ENCODE measurements at regions not wholly inside any gene's neighbourhood (a gene's known extent, or its start where the extent isn't known, plus 50 kb on each side); places are given as distances from the start of the nearest gene placed in this dataset.

- H3K4me2 ChIP-seq: no peak overlapping the region
- H3K4me1 ChIP-seq (ENCODE audit: insufficient read depth): no peaks in the 10 kb centered on the region
- H3F3A ChIP-seq (replicated peaks; ENCODE audit: low read depth): no peaks in the 10 kb centered on the region
- H3K36me3 ChIP-seq (ENCODE audit: insufficient read depth): no peaks in the 10 kb centered on the region; the same call in 1 of the 2 replicates
- no peaks in the 10 kb centered on the region for H3K27me3 ChIP-seq (ENCODE audit: insufficient read depth)
- Mint-ChIP-seq H3K4me3 (no peak overlapping the region), H3K9me3 (no peaks in the 10 kb centered on the region; the same call in 1 of the 3 replicates), H3K27me3 (ENCODE audit: insufficient read depth, low read depth, poor library complexity) (no peaks in the 10 kb centered on the region), H3K4me1 (no peaks in the 10 kb centered on the region; the same call in 2 of the 3 replicates), H3K36me3 (ENCODE audit: low read depth) (no peaks in the 10 kb centered on the region), H3K27ac (no peak overlapping the region)
- H3K79me2 ChIP-seq (replicated peaks; ENCODE audit: insufficient read depth): no peaks in the 10 kb centered on the region
- TF ChIP-seq, protein P1, sequence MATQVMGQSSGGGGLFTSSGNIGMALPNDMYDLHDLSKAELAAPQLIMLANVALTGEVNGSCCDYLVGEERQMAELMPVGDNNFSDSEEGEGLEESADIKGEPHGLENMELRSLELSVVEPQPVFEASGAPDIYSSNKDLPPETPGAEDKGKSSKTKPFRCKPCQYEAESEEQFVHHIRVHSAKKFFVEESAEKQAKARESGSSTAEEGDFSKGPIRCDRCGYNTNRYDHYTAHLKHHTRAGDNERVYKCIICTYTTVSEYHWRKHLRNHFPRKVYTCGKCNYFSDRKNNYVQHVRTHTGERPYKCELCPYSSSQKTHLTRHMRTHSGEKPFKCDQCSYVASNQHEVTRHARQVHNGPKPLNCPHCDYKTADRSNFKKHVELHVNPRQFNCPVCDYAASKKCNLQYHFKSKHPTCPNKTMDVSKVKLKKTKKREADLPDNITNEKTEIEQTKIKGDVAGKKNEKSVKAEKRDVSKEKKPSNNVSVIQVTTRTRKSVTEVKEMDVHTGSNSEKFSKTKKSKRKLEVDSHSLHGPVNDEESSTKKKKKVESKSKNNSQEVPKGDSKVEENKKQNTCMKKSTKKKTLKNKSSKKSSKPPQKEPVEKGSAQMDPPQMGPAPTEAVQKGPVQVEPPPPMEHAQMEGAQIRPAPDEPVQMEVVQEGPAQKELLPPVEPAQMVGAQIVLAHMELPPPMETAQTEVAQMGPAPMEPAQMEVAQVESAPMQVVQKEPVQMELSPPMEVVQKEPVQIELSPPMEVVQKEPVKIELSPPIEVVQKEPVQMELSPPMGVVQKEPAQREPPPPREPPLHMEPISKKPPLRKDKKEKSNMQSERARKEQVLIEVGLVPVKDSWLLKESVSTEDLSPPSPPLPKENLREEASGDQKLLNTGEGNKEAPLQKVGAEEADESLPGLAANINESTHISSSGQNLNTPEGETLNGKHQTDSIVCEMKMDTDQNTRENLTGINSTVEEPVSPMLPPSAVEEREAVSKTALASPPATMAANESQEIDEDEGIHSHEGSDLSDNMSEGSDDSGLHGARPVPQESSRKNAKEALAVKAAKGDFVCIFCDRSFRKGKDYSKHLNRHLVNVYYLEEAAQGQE (IDR thresholded peaks at IDR 0.05; ENCODE audit: unreplicated experiment): no peak
- TF ChIP-seq EZH2 (IDR thresholded peaks at IDR 0.05; ENCODE audit: low read depth, unreplicated experiment) (no peak), ZNF114 (CRISPR knock-in tag; IDR thresholded peaks at IDR 0.05) (no peak), NANOG (IDR thresholded peaks at IDR 0.05; ENCODE audit: borderline replicate concordance) (no peak)
- TF ChIP-seq, protein P2, sequence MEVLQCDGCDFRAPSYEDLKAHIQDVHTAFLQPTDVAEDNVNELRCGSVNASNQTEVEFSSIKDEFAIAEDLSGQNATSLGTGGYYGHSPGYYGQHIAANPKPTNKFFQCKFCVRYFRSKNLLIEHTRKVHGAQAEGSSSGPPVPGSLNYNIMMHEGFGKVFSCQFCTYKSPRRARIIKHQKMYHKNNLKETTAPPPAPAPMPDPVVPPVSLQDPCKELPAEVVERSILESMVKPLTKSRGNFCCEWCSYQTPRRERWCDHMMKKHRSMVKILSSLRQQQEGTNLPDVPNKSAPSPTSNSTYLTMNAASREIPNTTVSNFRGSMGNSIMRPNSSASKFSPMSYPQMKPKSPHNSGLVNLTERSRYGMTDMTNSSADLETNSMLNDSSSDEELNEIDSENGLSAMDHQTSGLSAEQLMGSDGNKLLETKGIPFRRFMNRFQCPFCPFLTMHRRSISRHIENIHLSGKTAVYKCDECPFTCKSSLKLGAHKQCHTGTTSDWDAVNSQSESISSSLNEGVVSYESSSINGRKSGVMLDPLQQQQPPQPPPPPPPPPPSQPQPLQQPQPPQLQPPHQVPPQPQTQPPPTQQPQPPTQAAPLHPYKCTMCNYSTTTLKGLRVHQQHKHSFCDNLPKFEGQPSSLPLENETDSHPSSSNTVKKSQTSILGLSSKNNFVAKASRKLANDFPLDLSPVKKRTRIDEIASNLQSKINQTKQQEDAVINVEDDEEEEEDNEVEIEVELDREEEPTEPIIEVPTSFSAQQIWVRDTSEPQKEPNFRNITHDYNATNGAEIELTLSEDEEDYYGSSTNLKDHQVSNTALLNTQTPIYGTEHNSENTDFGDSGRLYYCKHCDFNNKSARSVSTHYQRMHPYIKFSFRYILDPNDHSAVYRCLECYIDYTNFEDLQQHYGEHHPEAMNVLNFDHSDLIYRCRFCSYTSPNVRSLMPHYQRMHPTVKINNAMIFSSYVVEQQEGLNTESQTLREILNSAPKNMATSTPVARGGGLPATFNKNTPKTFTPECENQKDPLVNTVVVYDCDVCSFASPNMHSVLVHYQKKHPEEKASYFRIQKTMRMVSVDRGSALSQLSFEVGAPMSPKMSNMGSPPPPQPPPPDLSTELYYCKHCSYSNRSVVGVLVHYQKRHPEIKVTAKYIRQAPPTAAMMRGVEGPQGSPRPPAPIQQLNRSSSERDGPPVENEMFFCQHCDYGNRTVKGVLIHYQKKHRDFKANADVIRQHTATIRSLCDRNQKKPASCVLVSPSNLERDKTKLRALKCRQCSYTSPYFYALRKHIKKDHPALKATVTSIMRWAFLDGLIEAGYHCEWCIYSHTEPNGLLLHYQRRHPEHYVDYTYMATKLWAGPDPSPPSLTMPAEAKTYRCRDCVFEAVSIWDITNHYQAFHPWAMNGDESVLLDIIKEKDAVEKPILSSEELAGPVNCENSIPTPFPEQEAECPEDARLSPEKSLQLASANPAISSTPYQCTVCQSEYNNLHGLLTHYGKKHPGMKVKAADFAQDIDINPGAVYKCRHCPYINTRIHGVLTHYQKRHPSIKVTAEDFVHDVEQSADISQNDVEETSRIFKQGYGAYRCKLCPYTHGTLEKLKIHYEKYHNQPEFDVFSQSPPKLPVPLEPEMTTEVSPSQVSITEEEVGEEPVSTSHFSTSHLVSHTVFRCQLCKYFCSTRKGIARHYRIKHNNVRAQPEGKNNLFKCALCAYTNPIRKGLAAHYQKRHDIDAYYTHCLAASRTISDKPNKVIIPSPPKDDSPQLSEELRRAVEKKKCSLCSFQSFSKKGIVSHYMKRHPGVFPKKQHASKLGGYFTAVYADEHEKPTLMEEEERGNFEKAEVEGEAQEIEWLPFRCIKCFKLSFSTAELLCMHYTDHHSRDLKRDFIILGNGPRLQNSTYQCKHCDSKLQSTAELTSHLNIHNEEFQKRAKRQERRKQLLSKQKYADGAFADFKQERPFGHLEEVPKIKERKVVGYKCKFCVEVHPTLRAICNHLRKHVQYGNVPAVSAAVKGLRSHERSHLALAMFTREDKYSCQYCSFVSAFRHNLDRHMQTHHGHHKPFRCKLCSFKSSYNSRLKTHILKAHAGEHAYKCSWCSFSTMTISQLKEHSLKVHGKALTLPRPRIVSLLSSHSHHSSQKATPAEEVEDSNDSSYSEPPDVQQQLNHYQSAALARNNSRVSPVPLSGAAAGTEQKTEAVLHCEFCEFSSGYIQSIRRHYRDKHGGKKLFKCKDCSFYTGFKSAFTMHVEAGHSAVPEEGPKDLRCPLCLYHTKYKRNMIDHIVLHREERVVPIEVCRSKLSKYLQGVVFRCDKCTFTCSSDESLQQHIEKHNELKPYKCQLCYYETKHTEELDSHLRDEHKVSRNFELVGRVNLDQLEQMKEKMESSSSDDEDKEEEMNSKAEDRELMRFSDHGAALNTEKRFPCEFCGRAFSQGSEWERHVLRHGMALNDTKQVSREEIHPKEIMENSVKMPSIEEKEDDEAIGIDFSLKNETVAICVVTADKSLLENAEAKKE (CRISPR knock-in tag; IDR thresholded peaks at IDR 0.05): no peak
- DNase-seq (ENCODE audit: low spot score) (no peak), ATAC-seq (no peak)
- H2AFZ ChIP-seq: no peak overlapping the region
- no peak overlapping the region for H3K4me3 ChIP-seq
- no peaks in the 10 kb centered on the region for H4K20me1 ChIP-seq (replicated peaks; ENCODE audit: insufficient read depth)
- H3K9me2 ChIP-seq (ENCODE audit: insufficient read depth): no peaks in the 10 kb centered on the region
- no peak overlapping the region for H3K27ac ChIP-seq (ENCODE audit: low read depth)
These were observed 435.9 kb downstream of the DNAH5 start for GRCh38 chr5:13508559-13508958.

Measured in GM23338 (cell line).